ENCODE measurements at regions not wholly inside any gene's neighbourhood (a gene's known extent, or its start where the extent isn't known, plus 50 kb on each side); places are given as distances from the start of the nearest gene placed in this dataset.

GRCh38 chr16:88316151-88316550, 66.6 kb upstream of the ZNF469 start:
- no peak for TF ChIP-seq CTCF (IDR thresholded peaks at IDR 0.05; ENCODE audit: low read depth, low read length)
- no peak for DNase-seq (ENCODE audit: low read depth in 2 of 2)

GRCh38 chr16:88316941-88317612, 65.7 kb upstream of the ZNF469 start:
- no peak for DNase-seq (ENCODE audit: low read depth in 2 of 2)
- H3K4me3 ChIP-seq (replicated peaks in 1 of 2; ENCODE audit: low read depth in 2 of 2, low read length in 2 of 2), result no peak overlapping the region
- TF ChIP-seq CTCF (IDR thresholded peaks at IDR 0.05; ENCODE audit: low read depth, low read length), result no peak

More at GRCh38 chr16:88316151-88316550, 66.6 kb upstream of the ZNF469 start:
- H3K4me3 ChIP-seq (replicated peaks in 1 of 2; ENCODE audit: low read depth in 2 of 2, low read length in 2 of 2), result no peak overlapping the region

- no peak overlapping the region for H3K4me3 ChIP-seq (replicated peaks in 1 of 2; ENCODE audit: low read depth in 2 of 2, low read length in 2 of 2)
- no peak for TF ChIP-seq CTCF (IDR thresholded peaks at IDR 0.05; ENCODE audit: low read depth, low read length)
- peak; percentile 59 to 83 for DNase-seq (ENCODE audit: low read depth in 2 of 2)
Observed at GRCh38 chr16:88317613-88317965, 65.2 kb upstream of the ZNF469 start.

- H3K4me3 ChIP-seq (replicated peaks in 1 of 2; ENCODE audit: low read depth in 2 of 2, low read length in 2 of 2), result no peak overlapping the region
- TF ChIP-seq CTCF (IDR thresholded peaks at IDR 0.05; ENCODE audit: low read depth, low read length), result no peak
- no peak for DNase-seq (ENCODE audit: low read depth in 2 of 2)
Observed at GRCh38 chr16:88318051-88318450, 64.7 kb upstream of the ZNF469 start.

GRCh38 chr16:88318521-88318920, 64.2 kb upstream of the ZNF469 start:
- no peak for TF ChIP-seq CTCF (IDR thresholded peaks at IDR 0.05; ENCODE audit: low read depth, low read length)
- H3K4me3 ChIP-seq (replicated peaks in 1 of 2; ENCODE audit: low read depth in 2 of 2, low read length in 2 of 2), result no peak overlapping the region
- no peak for DNase-seq (ENCODE audit: low read depth in 2 of 2)

- no peak for DNase-seq (ENCODE audit: low read depth in 2 of 2)
- no peak for TF ChIP-seq CTCF (IDR thresholded peaks at IDR 0.05; ENCODE audit: low read depth, low read length)
- no peak overlapping the region for H3K4me3 ChIP-seq (replicated peaks in 1 of 2; ENCODE audit: low read depth in 2 of 2, low read length in 2 of 2)
Observed at GRCh38 chr16:88319116-88319965, 63.4 kb upstream of the ZNF469 start.
